ENCODE measurements at regions not wholly inside any gene's neighbourhood (a gene's known extent, or its start where the extent isn't known, plus 50 kb on each side); places are given as distances from the start of the nearest gene placed in this dataset.
"Not testable (repeated sequence)": the region's sequence is repeated elsewhere in the genome, so short reads cannot be mapped to it uniquely, and the experiment has no call there.

- H3K4me1 Mint-ChIP-seq; H3K36me3 Mint-ChIP-seq (ENCODE audit: low read depth); H3K27me3 Mint-ChIP-seq; H3K27ac Mint-ChIP-seq; H3K4me3 Mint-ChIP-seq; H3K9me3 Mint-ChIP-seq; DNase-seq; intact Hi-C loops (cut with micrococcal nuclease): not testable (repeated sequence)
These were observed 314.3 kb downstream of the NSUN3 start for GRCh38 chr3:94377123-94377696.

- H3K9me3 Mint-ChIP-seq; H3K4me3 Mint-ChIP-seq; H3K27ac Mint-ChIP-seq; intact Hi-C loops (cut with micrococcal nuclease); H3K36me3 Mint-ChIP-seq (ENCODE audit: low read depth); H3K4me1 Mint-ChIP-seq; DNase-seq; H3K27me3 Mint-ChIP-seq: not testable (repeated sequence)
These were observed 315.0 kb downstream of the NSUN3 start for GRCh38 chr3:94377863-94378262.

GRCh38 chr3:94378322-94378721, 315.5 kb downstream of the NSUN3 start:
- no peaks in the 10 kb centered on the region for H3K27me3 Mint-ChIP-seq
- H3K4me1 Mint-ChIP-seq, result no peaks in the 10 kb centered on the region
- intact Hi-C loops (cut with micrococcal nuclease), result no loop called here
- no peak for DNase-seq
- no peaks in the 10 kb centered on the region for H3K36me3 Mint-ChIP-seq (ENCODE audit: low read depth)
- peaks cover 5% of the 10 kb centered on the region for H3K9me3 Mint-ChIP-seq
- no peak overlapping the region for H3K4me3 Mint-ChIP-seq
- H3K27ac Mint-ChIP-seq, result no peak overlapping the region

GRCh38 chr3:94379264-94379663, 316.4 kb downstream of the NSUN3 start:
- no peak for DNase-seq
- H3K4me3 Mint-ChIP-seq, result no peak overlapping the region
- no peaks in the 10 kb centered on the region for H3K4me1 Mint-ChIP-seq
- no peaks in the 10 kb centered on the region for H3K36me3 Mint-ChIP-seq (ENCODE audit: low read depth)
- H3K27ac Mint-ChIP-seq, result no peak overlapping the region
- no peaks in the 10 kb centered on the region for H3K27me3 Mint-ChIP-seq
- H3K9me3 Mint-ChIP-seq, result peaks cover 8% of the 10 kb centered on the region
- intact Hi-C loops (cut with micrococcal nuclease), result no loop called here

GRCh38 chr3:94394885-94395284, 332.0 kb downstream of the NSUN3 start:
- no peaks in the 10 kb centered on the region for H3K27me3 Mint-ChIP-seq
- H3K9me3 Mint-ChIP-seq, result no peaks in the 10 kb centered on the region
- H3K4me1 Mint-ChIP-seq, result no peaks in the 10 kb centered on the region
- DNase-seq, result no peak
- intact Hi-C loops (cut with micrococcal nuclease), result no loop called here
- no peak overlapping the region for H3K4me3 Mint-ChIP-seq
- H3K36me3 Mint-ChIP-seq (ENCODE audit: low read depth), result no peaks in the 10 kb centered on the region
- no peak overlapping the region for H3K27ac Mint-ChIP-seq

- Mint-ChIP-seq H3K9me3 (no peaks in the 10 kb centered on the region), H3K4me1 (no peaks in the 10 kb centered on the region), H3K27ac (no peak overlapping the region), H3K27me3 (no peaks in the 10 kb centered on the region), H3K36me3 (ENCODE audit: low read depth) (no peaks in the 10 kb centered on the region), H3K4me3 (no peak overlapping the region)
- no peak for DNase-seq
- intact Hi-C loops (cut with micrococcal nuclease), result no loop called here
These were observed 333.0 kb downstream of the NSUN3 start for GRCh38 chr3:94395851-94396250.

- intact Hi-C loops (cut with micrococcal nuclease), result no loop called here
- H3K36me3 Mint-ChIP-seq (ENCODE audit: low read depth), result no peaks in the 10 kb centered on the region
- H3K27me3 Mint-ChIP-seq, result no peaks in the 10 kb centered on the region
- no peaks in the 10 kb centered on the region for H3K4me1 Mint-ChIP-seq
- H3K9me3 Mint-ChIP-seq, result no peaks in the 10 kb centered on the region
- DNase-seq, result no peak
- no peak overlapping the region for H3K4me3 Mint-ChIP-seq
- no peak overlapping the region for H3K27ac Mint-ChIP-seq
These were observed 335.2 kb downstream of the NSUN3 start for GRCh38 chr3:94398036-94398435.

- Mint-ChIP-seq H3K9me3 (no peaks in the 10 kb centered on the region), H3K4me3 (no peak overlapping the region), H3K27ac (no peak overlapping the region), H3K36me3 (ENCODE audit: low read depth) (no peaks in the 10 kb centered on the region), H3K4me1 (no peaks in the 10 kb centered on the region), H3K27me3 (no peaks in the 10 kb centered on the region)
- intact Hi-C loops (cut with micrococcal nuclease), result no loop called here
- no peak for DNase-seq
These were observed 338.6 kb downstream of the NSUN3 start for GRCh38 chr3:94401466-94401865.

GRCh38 chr3:94402126-94402525, 339.3 kb downstream of the NSUN3 start:
- H3K4me1 Mint-ChIP-seq, result no peaks in the 10 kb centered on the region
- H3K4me3 Mint-ChIP-seq, result no peak overlapping the region
- H3K36me3 Mint-ChIP-seq (ENCODE audit: low read depth), result no peaks in the 10 kb centered on the region
- intact Hi-C loops (cut with micrococcal nuclease), result no loop called here
- no peak overlapping the region for H3K27ac Mint-ChIP-seq
- H3K9me3 Mint-ChIP-seq, result no peaks in the 10 kb centered on the region
- no peaks in the 10 kb centered on the region for H3K27me3 Mint-ChIP-seq
- DNase-seq, result no peak

GRCh38 chr3:94405258-94406035, 342.6 kb downstream of the NSUN3 start:
- H3K9me3 Mint-ChIP-seq, result no peaks in the 10 kb centered on the region
- no peak for DNase-seq
- H3K27me3 Mint-ChIP-seq, result no peaks in the 10 kb centered on the region
- intact Hi-C loops (cut with micrococcal nuclease), result no loop called here
- H3K36me3 Mint-ChIP-seq (ENCODE audit: low read depth), result no peaks in the 10 kb centered on the region
- no peak overlapping the region for H3K4me3 Mint-ChIP-seq
- no peak overlapping the region for H3K27ac Mint-ChIP-seq
- H3K4me1 Mint-ChIP-seq, result no peaks in the 10 kb centered on the region

- Mint-ChIP-seq H3K27me3 (no peaks in the 10 kb centered on the region), H3K4me1 (no peaks in the 10 kb centered on the region), H3K27ac (no peak overlapping the region), H3K36me3 (ENCODE audit: low read depth) (no peaks in the 10 kb centered on the region), H3K4me3 (no peak overlapping the region), H3K9me3 (no peaks in the 10 kb centered on the region)
- intact Hi-C loops (cut with micrococcal nuclease), result no loop called here
- DNase-seq, result no peak
These were observed 343.7 kb downstream of the NSUN3 start for GRCh38 chr3:94406595-94406994.

- H3K4me1 Mint-ChIP-seq; H3K9me3 Mint-ChIP-seq; H3K36me3 Mint-ChIP-seq (ENCODE audit: low read depth); intact Hi-C loops (cut with micrococcal nuclease); H3K4me3 Mint-ChIP-seq; H3K27ac Mint-ChIP-seq; DNase-seq; H3K27me3 Mint-ChIP-seq: not testable (repeated sequence)
These were observed 350.1 kb downstream of the NSUN3 start for GRCh38 chr3:94412936-94413335.

GRCh38 chr3:94413336-94414108, 350.7 kb downstream of the NSUN3 start:
- Mint-ChIP-seq H3K9me3 (no peaks in the 10 kb centered on the region), H3K27me3 (no peaks in the 10 kb centered on the region), H3K4me3 (no peak overlapping the region), H3K36me3 (ENCODE audit: low read depth) (no peaks in the 10 kb centered on the region), H3K27ac (no peak overlapping the region), H3K4me1 (no peaks in the 10 kb centered on the region)
- intact Hi-C loops (cut with micrococcal nuclease), result no loop called here
- no peak for DNase-seq

GRCh38 chr3:94414418-94414817, 351.6 kb downstream of the NSUN3 start:
- Mint-ChIP-seq H3K27me3 (no peaks in the 10 kb centered on the region), H3K4me1 (no peaks in the 10 kb centered on the region), H3K4me3 (no peak overlapping the region), H3K9me3 (no peaks in the 10 kb centered on the region), H3K27ac (no peak overlapping the region), H3K36me3 (ENCODE audit: low read depth) (no peaks in the 10 kb centered on the region)
- intact Hi-C loops (cut with micrococcal nuclease), result no loop called here
- DNase-seq, result no peak
